ENCODE measurements at regions not wholly inside any gene's neighbourhood (a gene's known extent, or its start where the extent isn't known, plus 50 kb on each side); places are given as distances from the start of the nearest gene placed in this dataset.

DNA sequence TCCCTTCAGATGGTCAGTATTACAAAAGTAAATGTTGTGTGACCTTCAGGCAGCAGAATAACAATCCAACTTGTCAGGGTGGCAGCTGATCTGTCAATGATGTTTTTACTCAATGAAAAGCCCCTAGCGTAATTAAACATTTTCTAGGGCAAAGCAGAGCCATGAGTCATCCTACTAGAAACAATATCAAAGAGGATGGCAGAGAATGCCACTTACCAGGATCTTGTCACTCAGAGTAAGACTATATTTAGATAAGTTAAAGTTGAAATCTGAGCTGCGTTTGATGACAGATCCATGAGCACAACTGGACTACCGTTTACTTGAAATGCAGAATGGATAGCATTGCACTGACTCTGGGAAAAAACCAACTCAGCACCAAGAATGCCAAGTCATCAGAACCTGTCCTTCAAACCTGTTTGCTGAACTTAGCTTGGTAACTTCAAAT is 612.6 kb upstream of the ACVR2A start:
- H3K27ac ChIP-seq (ENCODE audit: low read length): no peak overlapping the region
- ChIA-PET CTCF (no interaction called here), POLR2A (ENCODE audit: unreplicated experiment) (no interaction called here)
- H3K9me2 ChIP-seq (replicated peaks; ENCODE audit: low read length): no peaks in the 10 kb centered on the region; the same call in 1 of the 2 replicates
- no peak overlapping the region for H3K9ac ChIP-seq (ENCODE audit: low read length)
- DNase-seq: peak; percentile 74
- 0 out of 2 replicates have a peak overlapping the region, but pooled peaks have one; percentile 12 for H3K4me2 ChIP-seq (ENCODE audit: low read length)
- H3K4me3 ChIP-seq (ENCODE audit: low read length): no peak overlapping the region
- no peaks in the 10 kb centered on the region for H3K79me2 ChIP-seq (ENCODE audit: low read length)
- no peaks in the 10 kb centered on the region for H3F3A ChIP-seq (ENCODE audit: low read length, unreplicated experiment)
- peaks cover 11% of the 10 kb centered on the region; the same call in 1 of the 2 replicates for H3K4me1 ChIP-seq (ENCODE audit: insufficient read depth, low read length)
- BruUV-seq (replicated peaks): no TSS peak
- TF ChIP-seq, protein P1, sequence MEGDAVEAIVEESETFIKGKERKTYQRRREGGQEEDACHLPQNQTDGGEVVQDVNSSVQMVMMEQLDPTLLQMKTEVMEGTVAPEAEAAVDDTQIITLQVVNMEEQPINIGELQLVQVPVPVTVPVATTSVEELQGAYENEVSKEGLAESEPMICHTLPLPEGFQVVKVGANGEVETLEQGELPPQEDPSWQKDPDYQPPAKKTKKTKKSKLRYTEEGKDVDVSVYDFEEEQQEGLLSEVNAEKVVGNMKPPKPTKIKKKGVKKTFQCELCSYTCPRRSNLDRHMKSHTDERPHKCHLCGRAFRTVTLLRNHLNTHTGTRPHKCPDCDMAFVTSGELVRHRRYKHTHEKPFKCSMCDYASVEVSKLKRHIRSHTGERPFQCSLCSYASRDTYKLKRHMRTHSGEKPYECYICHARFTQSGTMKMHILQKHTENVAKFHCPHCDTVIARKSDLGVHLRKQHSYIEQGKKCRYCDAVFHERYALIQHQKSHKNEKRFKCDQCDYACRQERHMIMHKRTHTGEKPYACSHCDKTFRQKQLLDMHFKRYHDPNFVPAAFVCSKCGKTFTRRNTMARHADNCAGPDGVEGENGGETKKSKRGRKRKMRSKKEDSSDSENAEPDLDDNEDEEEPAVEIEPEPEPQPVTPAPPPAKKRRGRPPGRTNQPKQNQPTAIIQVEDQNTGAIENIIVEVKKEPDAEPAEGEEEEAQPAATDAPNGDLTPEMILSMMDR (conservative IDR thresholded peaks at IDR 0.05; ENCODE audit: low read depth, low read length): no peak
- TF ChIP-seq EZH2 (IDR thresholded peaks at IDR 0.05; ENCODE audit: low read length, unreplicated experiment) (no peak), EZH2phosphoT487 (IDR thresholded peaks at IDR 0.05; ENCODE audit: borderline replicate concordance, low read length) (no peak)
- no peak overlapping the region for H2AFZ ChIP-seq (ENCODE audit: low read length)
- H3K9me3 ChIP-seq (ENCODE audit: low read length): no peaks in the 10 kb centered on the region
- H4K20me1 ChIP-seq (ENCODE audit: low read length): no peaks in the 10 kb centered on the region
- H3K36me3 ChIP-seq (ENCODE audit: low read depth, low read length): no peaks in the 10 kb centered on the region
- no peaks in the 10 kb centered on the region for H3K27me3 ChIP-seq (ENCODE audit: low read length)
- ATAC-seq: peak; percentile 75
- intact Hi-C loops (cut with micrococcal nuclease): no loop called here

DNA sequence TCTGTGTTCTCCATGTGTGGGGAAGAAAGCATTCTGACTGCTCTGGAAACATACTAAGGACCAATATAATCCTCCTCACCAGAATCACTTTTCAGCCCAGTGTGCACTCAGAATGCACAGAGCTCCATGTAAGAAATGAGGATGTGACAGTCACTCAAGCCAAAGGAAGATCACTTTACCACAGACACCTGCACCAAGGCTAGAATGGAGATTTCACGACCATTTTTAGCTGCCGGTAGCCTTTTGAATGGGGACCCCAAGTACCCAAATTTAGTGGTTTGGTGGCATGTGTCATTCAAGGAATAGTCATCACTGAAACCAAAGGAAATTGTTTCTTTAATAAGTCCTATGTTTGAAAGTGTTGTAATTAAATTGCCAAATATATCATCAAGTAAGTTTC is 613.2 kb upstream of the ACVR2A start:
- ATAC-seq: no peak
- TF ChIP-seq, protein P1 (conservative IDR thresholded peaks at IDR 0.05; ENCODE audit: low read depth, low read length): no peak
- no peak for TF ChIP-seq EZH2 (IDR thresholded peaks at IDR 0.05; ENCODE audit: low read length, unreplicated experiment)
- TF ChIP-seq EZH2phosphoT487 (IDR thresholded peaks at IDR 0.05; ENCODE audit: borderline replicate concordance, low read length): no peak
- no peak for DNase-seq

DNA sequence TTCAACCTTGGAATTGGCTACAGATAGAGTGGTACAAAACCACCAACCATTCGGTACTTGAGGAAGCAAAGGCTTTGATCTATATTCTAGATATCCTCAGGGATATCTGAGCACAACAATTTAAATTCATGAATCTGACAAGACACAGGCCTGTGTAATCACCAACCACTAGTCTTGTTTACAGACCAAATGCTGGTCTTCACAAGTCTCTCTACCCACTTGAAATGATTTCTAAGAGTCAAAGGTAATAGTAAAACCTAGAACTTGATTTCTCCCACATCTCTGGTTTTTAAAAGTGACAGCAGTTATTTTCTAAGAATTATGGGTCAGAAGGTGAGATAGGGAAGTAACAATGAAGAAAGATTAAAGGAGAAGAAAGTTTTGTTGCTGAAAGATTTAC is 613.7 kb upstream of the ACVR2A start:
- BruUV-seq (replicated peaks): no TSS peak
- H3K9ac ChIP-seq (ENCODE audit: low read length): no peak overlapping the region
- peaks cover 11% of the 10 kb centered on the region; the same call in 1 of the 2 replicates for H3K4me1 ChIP-seq (ENCODE audit: insufficient read depth, low read length)
- DNase-seq (no peak), ATAC-seq (no peak)
- no peaks in the 10 kb centered on the region for H3K9me3 ChIP-seq (ENCODE audit: low read length)
- TF ChIP-seq EZH2 (IDR thresholded peaks at IDR 0.05; ENCODE audit: low read length, unreplicated experiment) (no peak), EZH2phosphoT487 (IDR thresholded peaks at IDR 0.05; ENCODE audit: borderline replicate concordance, low read length) (no peak)
- TF ChIP-seq, protein P1 (conservative IDR thresholded peaks at IDR 0.05; ENCODE audit: low read depth, low read length): no peak
- no peak overlapping the region for H2AFZ ChIP-seq (ENCODE audit: low read length)
- H3K27me3 ChIP-seq (ENCODE audit: low read length): no peaks in the 10 kb centered on the region
- ChIA-PET CTCF (no interaction called here), POLR2A (ENCODE audit: unreplicated experiment) (no interaction called here)
- H3K36me3 ChIP-seq (ENCODE audit: low read depth, low read length): no peaks in the 10 kb centered on the region
- H3K79me2 ChIP-seq (ENCODE audit: low read length): no peaks in the 10 kb centered on the region
- H3F3A ChIP-seq (ENCODE audit: low read length, unreplicated experiment): no peaks in the 10 kb centered on the region
- no peak overlapping the region for H3K27ac ChIP-seq (ENCODE audit: low read length)
- H4K20me1 ChIP-seq (ENCODE audit: low read length): no peaks in the 10 kb centered on the region
- intact Hi-C loops (cut with micrococcal nuclease): no loop called here
- no peak overlapping the region for H3K4me2 ChIP-seq (ENCODE audit: low read length)
- H3K9me2 ChIP-seq (replicated peaks; ENCODE audit: low read length): no peaks in the 10 kb centered on the region; the same call in 1 of the 2 replicates
- H3K4me3 ChIP-seq (ENCODE audit: low read length): no peak overlapping the region

More for the DNA sequence above, 613.2 kb upstream of the ACVR2A start:
- Histone ChIP-seq H3K4me1 (ENCODE audit: insufficient read depth, low read length) (peaks cover 11% of the 10 kb centered on the region; the same call in 1 of the 2 replicates), H3K4me3 (ENCODE audit: low read length) (no peak overlapping the region), H2AFZ (ENCODE audit: low read length) (no peak overlapping the region), H3K9ac (ENCODE audit: low read length) (no peak overlapping the region), H3F3A (ENCODE audit: low read length, unreplicated experiment) (no peaks in the 10 kb centered on the region), H3K9me2 (replicated peaks; ENCODE audit: low read length) (no peaks in the 10 kb centered on the region; the same call in 1 of the 2 replicates), H3K4me2 (ENCODE audit: low read length) (no peak overlapping the region), H4K20me1 (ENCODE audit: low read length) (no peaks in the 10 kb centered on the region), H3K9me3 (ENCODE audit: low read length) (no peaks in the 10 kb centered on the region), H3K36me3 (ENCODE audit: low read depth, low read length) (no peaks in the 10 kb centered on the region), H3K27me3 (ENCODE audit: low read length) (no peaks in the 10 kb centered on the region), H3K79me2 (ENCODE audit: low read length) (no peaks in the 10 kb centered on the region), H3K27ac (ENCODE audit: low read length) (no peak overlapping the region)
- ChIA-PET POLR2A (ENCODE audit: unreplicated experiment) (no interaction called here), CTCF (no interaction called here)
- intact Hi-C loops (cut with micrococcal nuclease): no loop called here
- no TSS peak for BruUV-seq (replicated peaks)

Data from PC-3 (cell line).